MCF 10A (cell line): ENCODE measurements at regions not wholly inside any gene's neighbourhood (a gene's known extent, or its start where the extent isn't known, plus 50 kb on each side); places are given as distances from the start of the nearest gene placed in this dataset.
"Not testable (repeated sequence)": the region's sequence is repeated elsewhere in the genome, so short reads cannot be mapped to it uniquely, and the experiment has no call there.

Experiments used
- BruUV-seq: library from RNA; stranded (reverse); fragments of 400-500 nt; replicated peaks from 2 replicates; lab custom pipeline; 2021; lab: Mats Ljungman, UMichigan
- CTCF ChIA-PET: fragments of 300-600 bp; sonication (Branson Sonifier 250); formaldehyde crosslinking; extraction: SDS; loops from one replicate; lab custom pipeline; 2021; ENCODE audit warnings: antibody characterized with exemption, inconsistent platforms; lab: Yijun Ruan, JAX
- POLR2A ChIA-PET: fragments of 300-600, 350-650 bp; sonication (Branson Sonifier 250); formaldehyde crosslinking; extraction: SDS; loops from one replicate; lab custom pipeline; 2020; ENCODE audit warnings: antibody characterized with exemption, inconsistent platforms; lab: Yijun Ruan, JAX
- DNase-seq: peaks from one replicate; pipeline ENCODE4 v3.0.0-alpha.2; 2018; ENCODE audit not compliant: unreplicated experiment
- H3K27ac Mint-ChIP-seq: one replicate; pipeline ENCODE4 v1.8.0; 2022; ENCODE audit warnings: mild to moderate bottlenecking, low read depth, mixed read lengths; ENCODE audit not compliant: unreplicated experiment
- H3K27me3 Mint-ChIP-seq: one replicate; pipeline ENCODE4 v1.8.0; 2022; ENCODE audit warnings: mixed read lengths; ENCODE audit not compliant: insufficient read depth, unreplicated experiment
- H3K36me3 Mint-ChIP-seq: one replicate; pipeline ENCODE4 v1.8.0; 2022; ENCODE audit warnings: mild to moderate bottlenecking, moderate library complexity, mixed read lengths; ENCODE audit not compliant: insufficient read depth, unreplicated experiment
- H3K4me1 Mint-ChIP-seq: one replicate; pipeline ENCODE4 v1.8.0; 2022; ENCODE audit warnings: mixed read lengths; ENCODE audit not compliant: insufficient read depth, unreplicated experiment
- H3K4me3 Mint-ChIP-seq: one replicate; pipeline ENCODE4 v1.8.0; 2022; ENCODE audit warnings: mild to moderate bottlenecking, moderate library complexity, mixed read lengths; ENCODE audit not compliant: unreplicated experiment
- H3K9me3 Mint-ChIP-seq: one replicate; pipeline ENCODE4 v1.8.0; 2022; ENCODE audit warnings: mixed read lengths; ENCODE audit not compliant: unreplicated experiment
- CTCF ChIP-seq: fragments of 200-600 bp; IDR thresholded peaks from one replicate; pipeline ENCODE4 v1.8.0; 2022; ENCODE audit warnings: antibody characterized with exemption, mild to moderate bottlenecking; ENCODE audit not compliant: unreplicated experiment
- intact Hi-C: fragments of 100-400 bp; cut with micrococcal nuclease; formaldehyde crosslinking; loops from 2 replicates; pipeline ENCODE4 v1.14.1; 2022

DNA sequence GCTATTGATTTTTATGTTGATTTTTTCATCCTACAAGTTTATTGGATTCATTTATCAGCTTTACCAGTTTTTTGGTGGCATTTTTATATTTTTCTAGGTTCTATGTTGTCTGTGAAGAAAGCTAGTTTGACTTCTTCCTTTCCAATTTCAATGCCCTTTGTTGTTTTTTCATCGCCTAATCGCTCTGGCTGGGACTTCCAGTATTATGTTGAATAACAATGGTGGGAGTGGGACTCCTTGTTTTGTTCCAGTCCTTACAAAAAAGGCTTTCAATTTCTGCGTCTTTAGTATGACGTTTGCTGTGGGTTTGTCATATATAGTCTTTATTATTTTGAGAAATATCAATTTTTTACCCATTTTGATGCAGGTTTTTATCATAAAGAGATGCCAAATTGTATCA is 175.6 kb upstream of the CCNH start:
- BruUV-seq, result no TSS peak
- Mint-ChIP-seq H3K36me3 (no peaks in the 10 kb centered on the region), H3K27ac (no peak overlapping the region), H3K4me3 (no peak overlapping the region), H3K4me1 (no peaks in the 10 kb centered on the region), H3K27me3 (peaks cover 8% of the 10 kb centered on the region), H3K9me3 (no peaks in the 10 kb centered on the region)
- POLR2A ChIA-PET, result no interaction called here
- intact Hi-C loops, result no loop called here
- no peak for DNase-seq
- TF ChIP-seq CTCF, result no peak
- CTCF ChIA-PET, result interaction anchor here (0.6 kb wide), 1 partner anchor 1197 kb away, joined by 3 read pairs; no protein-coding TSS in a partner anchor

- CTCF ChIA-PET, H3K27ac Mint-ChIP-seq, H3K36me3 Mint-ChIP-seq, H3K4me1 Mint-ChIP-seq, BruUV-seq, POLR2A ChIA-PET, DNase-seq, H3K4me3 Mint-ChIP-seq, H3K9me3 Mint-ChIP-seq, intact Hi-C loops: not testable (repeated sequence)
- peaks cover 17% of the 10 kb centered on the region for H3K27me3 Mint-ChIP-seq
These were observed 171.0 kb upstream of the CCNH start for GRCh38 chr5:87583704-87584103.

DNA sequence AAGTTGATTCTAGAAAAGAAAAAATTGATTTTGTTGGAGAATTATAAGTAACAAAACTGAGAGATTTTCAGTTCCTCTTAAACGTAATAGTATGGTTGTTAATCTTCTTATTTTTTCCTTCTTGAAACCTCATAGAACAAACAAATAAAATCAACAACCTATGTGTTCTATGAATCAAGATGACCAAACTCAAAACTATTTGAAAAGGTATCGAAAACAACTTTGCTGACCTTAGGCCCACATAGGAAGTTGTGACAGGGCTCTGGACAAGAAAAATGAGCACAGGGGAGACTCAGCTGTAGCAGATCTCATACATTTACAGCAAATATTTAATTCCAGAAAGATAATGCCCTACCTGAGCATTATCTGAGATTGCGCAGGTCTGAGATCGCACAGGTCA is 169.4 kb upstream of the CCNH start:
- BruUV-seq, result no TSS peak
- ChIA-PET POLR2A (no interaction called here), CTCF (interaction anchor here (0.7 kb wide), 1 partner anchor 20 kb away, joined by 3 read pairs; no protein-coding TSS in a partner anchor)
- no peak for DNase-seq
- Mint-ChIP-seq H3K4me1 (no peaks in the 10 kb centered on the region), H3K4me3 (no peak overlapping the region), H3K27ac (no peak overlapping the region), H3K9me3 (no peaks in the 10 kb centered on the region), H3K36me3 (no peaks in the 10 kb centered on the region), H3K27me3 (peaks cover 32% of the 10 kb centered on the region)
- TF ChIP-seq CTCF, result no peak
- intact Hi-C loops, result no loop called here

DNA sequence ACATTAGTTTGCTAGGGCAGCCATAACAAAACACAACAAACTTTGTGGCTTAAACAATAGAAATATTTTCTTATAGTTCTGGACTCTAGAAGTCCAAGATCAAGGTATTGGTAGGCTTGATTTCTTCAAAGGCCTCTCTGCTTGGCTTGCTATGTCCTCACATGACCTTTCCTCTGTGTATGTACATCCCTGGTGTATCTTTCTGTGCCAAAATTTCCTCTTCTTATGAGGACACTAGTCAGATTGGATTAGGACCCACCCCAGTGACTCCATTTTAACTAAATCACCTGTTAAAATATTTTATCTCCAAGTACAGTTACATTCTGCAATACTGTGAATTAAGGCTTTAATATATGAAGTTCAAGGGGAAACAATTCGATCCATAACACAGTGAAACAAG is 168.9 kb upstream of the CCNH start:
- TF ChIP-seq CTCF, result no peak
- Mint-ChIP-seq H3K4me3 (no peak overlapping the region), H3K4me1 (no peaks in the 10 kb centered on the region), H3K9me3 (no peaks in the 10 kb centered on the region), H3K36me3 (no peaks in the 10 kb centered on the region), H3K27ac (no peak overlapping the region), H3K27me3 (peaks cover 35% of the 10 kb centered on the region)
- no TSS peak for BruUV-seq
- DNase-seq, result no peak
- ChIA-PET CTCF (no interaction called here), POLR2A (no interaction called here)
- intact Hi-C loops, result no loop called here

- no peaks in the 10 kb centered on the region for H3K36me3 Mint-ChIP-seq
- no peak for TF ChIP-seq CTCF
- H3K9me3 Mint-ChIP-seq, result no peaks in the 10 kb centered on the region
- intact Hi-C loops, result no loop called here
- no peak for DNase-seq
- BruUV-seq, result no TSS peak
- H3K27ac Mint-ChIP-seq, result no peak overlapping the region
- peaks cover 36% of the 10 kb centered on the region for H3K27me3 Mint-ChIP-seq
- CTCF ChIA-PET, result interaction anchor here (0.5 kb wide), 1 partner anchor 62 kb away, joined by 3 read pairs; no protein-coding TSS in a partner anchor
- POLR2A ChIA-PET, result no interaction called here
- no peak overlapping the region for H3K4me3 Mint-ChIP-seq
- no peaks in the 10 kb centered on the region for H3K4me1 Mint-ChIP-seq
These were observed 166.9 kb upstream of the CCNH start for GRCh38 chr5:87579678-87580077.
